GM19023 (cell line): ENCODE measurements at regions not wholly inside any gene's neighbourhood (a gene's known extent, or its start where the extent isn't known, plus 50 kb on each side); places are given as distances from the start of the nearest gene placed in this dataset.
"Not testable (repeated sequence)": the region's sequence is repeated elsewhere in the genome, so short reads cannot be mapped to it uniquely, and the experiment has no call there.

ENCODE experiments used
- ATAC-seq: cut with Tn5 transposase; IDR thresholded peaks from one replicate; pipeline ENCODE4 v1.9.1; 2021; ENCODE audit warnings: mild to moderate bottlenecking, moderate library complexity; ENCODE audit not compliant: unreplicated experiment

GRCh38 chr2:191476901-191477300 lies 201.0 kb upstream of the NABP1 start:
- ATAC-seq = no peak

- ATAC-seq = no peak
Measured at GRCh38 chr2:191478799-191479679, 198.9 kb upstream of the NABP1 start.

- ATAC-seq = peak; percentile 83
Measured at GRCh38 chr2:191479680-191480023, 198.3 kb upstream of the NABP1 start.

GRCh38 chr2:191481305-191482070 lies 196.4 kb upstream of the NABP1 start:
- ATAC-seq = no peak

GRCh38 chr2:191483117-191483516 lies 194.8 kb upstream of the NABP1 start:
- ATAC-seq = no peak

- no peak for ATAC-seq
Measured at GRCh38 chr2:191486584-191487320, 191.2 kb upstream of the NABP1 start.

- ATAC-seq = no peak
Measured at GRCh38 chr2:191488135-191488534, 189.8 kb upstream of the NABP1 start.

- ATAC-seq = no peak
Measured at GRCh38 chr2:191489177-191489576, 188.8 kb upstream of the NABP1 start.

GRCh38 chr2:191496838-191497237 lies 181.1 kb upstream of the NABP1 start:
- no peak for ATAC-seq

- no peak for ATAC-seq
Measured at GRCh38 chr2:191497822-191498221, 180.1 kb upstream of the NABP1 start.

- ATAC-seq = no peak
Measured at GRCh38 chr2:191499050-191499449, 178.9 kb upstream of the NABP1 start.

GRCh38 chr2:191499874-191500565 lies 177.9 kb upstream of the NABP1 start:
- no peak for ATAC-seq

- ATAC-seq = no peak
Measured at GRCh38 chr2:191500566-191500883, 177.4 kb upstream of the NABP1 start.

GRCh38 chr2:191500884-191501560 lies 176.9 kb upstream of the NABP1 start:
- ATAC-seq = no peak

- no peak for ATAC-seq
Measured at GRCh38 chr2:191501561-191502168, 176.3 kb upstream of the NABP1 start.

- ATAC-seq = no peak
Measured at GRCh38 chr2:191506515-191506914, 171.4 kb upstream of the NABP1 start.

- ATAC-seq = not testable (repeated sequence)
Measured at GRCh38 chr2:191507252-191507853, 170.6 kb upstream of the NABP1 start.

GRCh38 chr2:191508738-191509137 lies 169.2 kb upstream of the NABP1 start:
- no peak for ATAC-seq

GRCh38 chr2:191512216-191512835 lies 165.6 kb upstream of the NABP1 start:
- no peak for ATAC-seq
